ENCODE measurements at regions not wholly inside any gene's neighbourhood (a gene's known extent, or its start where the extent isn't known, plus 50 kb on each side); places are given as distances from the start of the nearest gene placed in this dataset.

- TF ChIP-seq GATA3 (IDR thresholded peaks at IDR 0.05; ENCODE audit: low read depth, low read length) = no peak
- TF ChIP-seq GATA2 (IDR thresholded peaks at IDR 0.05; ENCODE audit: low read depth, low read length) = no peak
Observed at GRCh38 chr9:26662476-26662875, 230.1 kb downstream of the CAAP1 start.

- TF ChIP-seq GATA3 (IDR thresholded peaks at IDR 0.05; ENCODE audit: low read depth, low read length) (no peak), GATA2 (IDR thresholded peaks at IDR 0.05; ENCODE audit: low read depth, low read length) (no peak)
Observed at GRCh38 chr9:26658476-26658875, 234.1 kb downstream of the CAAP1 start.

GRCh38 chr9:26657958-26658357 lies 234.6 kb downstream of the CAAP1 start:
- no peak for TF ChIP-seq GATA3 (IDR thresholded peaks at IDR 0.05; ENCODE audit: low read depth, low read length)
- TF ChIP-seq GATA2 (IDR thresholded peaks at IDR 0.05; ENCODE audit: low read depth, low read length) = no peak

GRCh38 chr9:26656003-26656870 lies 236.4 kb downstream of the CAAP1 start:
- TF ChIP-seq GATA3 (IDR thresholded peaks at IDR 0.05; ENCODE audit: low read depth, low read length) (no peak), GATA2 (IDR thresholded peaks at IDR 0.05; ENCODE audit: low read depth, low read length) (no peak)

GRCh38 chr9:26655166-26655565 lies 237.4 kb downstream of the CAAP1 start:
- TF ChIP-seq GATA3 (IDR thresholded peaks at IDR 0.05; ENCODE audit: low read depth, low read length) = no peak
- TF ChIP-seq GATA2 (IDR thresholded peaks at IDR 0.05; ENCODE audit: low read depth, low read length) = no peak

GRCh38 chr9:26650325-26650724 lies 242.3 kb downstream of the CAAP1 start:
- TF ChIP-seq GATA3 (IDR thresholded peaks at IDR 0.05; ENCODE audit: low read depth, low read length) (no peak), GATA2 (IDR thresholded peaks at IDR 0.05; ENCODE audit: low read depth, low read length) (no peak)

- TF ChIP-seq GATA3 (IDR thresholded peaks at IDR 0.05; ENCODE audit: low read depth, low read length) (no peak), GATA2 (IDR thresholded peaks at IDR 0.05; ENCODE audit: low read depth, low read length) (no peak)
Observed at GRCh38 chr9:26643826-26644225, 248.8 kb downstream of the CAAP1 start.

GRCh38 chr9:26639761-26640160 lies 252.8 kb downstream of the CAAP1 start:
- TF ChIP-seq GATA3 (IDR thresholded peaks at IDR 0.05; ENCODE audit: low read depth, low read length) (no peak), GATA2 (IDR thresholded peaks at IDR 0.05; ENCODE audit: low read depth, low read length) (no peak)

- TF ChIP-seq GATA2 (IDR thresholded peaks at IDR 0.05; ENCODE audit: low read depth, low read length) = no peak
- TF ChIP-seq GATA3 (IDR thresholded peaks at IDR 0.05; ENCODE audit: low read depth, low read length) = no peak
Observed at GRCh38 chr9:26637101-26637500, 255.5 kb downstream of the CAAP1 start.

GRCh38 chr9:26612211-26612610 lies 280.4 kb downstream of the CAAP1 start:
- TF ChIP-seq GATA2 (IDR thresholded peaks at IDR 0.05; ENCODE audit: low read depth, low read length) (no peak), GATA3 (IDR thresholded peaks at IDR 0.05; ENCODE audit: low read depth, low read length) (no peak)

GRCh38 chr9:26606756-26607155 lies 285.8 kb downstream of the CAAP1 start:
- TF ChIP-seq GATA2 (IDR thresholded peaks at IDR 0.05; ENCODE audit: low read depth, low read length) = no peak
- no peak for TF ChIP-seq GATA3 (IDR thresholded peaks at IDR 0.05; ENCODE audit: low read depth, low read length)

GRCh38 chr9:26605367-26605766 lies 287.2 kb downstream of the CAAP1 start:
- TF ChIP-seq GATA2 (IDR thresholded peaks at IDR 0.05; ENCODE audit: low read depth, low read length) = no peak
- TF ChIP-seq GATA3 (IDR thresholded peaks at IDR 0.05; ENCODE audit: low read depth, low read length) = no peak

- no peak for TF ChIP-seq GATA2 (IDR thresholded peaks at IDR 0.05; ENCODE audit: low read depth, low read length)
- no peak for TF ChIP-seq GATA3 (IDR thresholded peaks at IDR 0.05; ENCODE audit: low read depth, low read length)
Observed at GRCh38 chr9:26604076-26604662, 288.4 kb downstream of the CAAP1 start.

GRCh38 chr9:26603617-26604016 lies 289.0 kb downstream of the CAAP1 start:
- no peak for TF ChIP-seq GATA3 (IDR thresholded peaks at IDR 0.05; ENCODE audit: low read depth, low read length)
- no peak for TF ChIP-seq GATA2 (IDR thresholded peaks at IDR 0.05; ENCODE audit: low read depth, low read length)

- peak; percentile 58; the same call in 1 of the 2 replicates for TF ChIP-seq GATA3 (IDR thresholded peaks at IDR 0.05; ENCODE audit: low read depth, low read length)
- peak; percentile 24; the same call in 1 of the 2 replicates for TF ChIP-seq GATA2 (IDR thresholded peaks at IDR 0.05; ENCODE audit: low read depth, low read length)
Observed at GRCh38 chr9:26597542-26598149, 295.0 kb downstream of the CAAP1 start.
